Hindlimb muscle (tissue), 1 donor: ENCODE measurements at regions not wholly inside any gene's neighbourhood (a gene's known extent, or its start where the extent isn't known, plus 50 kb on each side); places are given as distances from the start of the nearest gene placed in this dataset.
A peak's percentile ranks its signal among the peaks of the same experiment; 100 is the strongest.
"Not testable (repeated sequence)": the region's sequence is repeated elsewhere in the genome, so short reads cannot be mapped to it uniquely, and the experiment has no call there.

ENCODE experiments used
- DNase-seq: peaks from one replicate; pipeline ENCODE4 v3.0.0-alpha.2; 2013

- DNase-seq, result no peak
Observed at GRCh38 chr7:88614736-88615135, 144.8 kb upstream of the ZNF804B start.

GRCh38 chr7:88610942-88611341 is 148.6 kb upstream of the ZNF804B start:
- DNase-seq, result no peak

GRCh38 chr7:88600695-88601094 is 158.8 kb upstream of the ZNF804B start:
- DNase-seq, result no peak

- DNase-seq, result no peak
Observed at GRCh38 chr7:88599528-88599927, 160.0 kb upstream of the ZNF804B start.

- DNase-seq, result no peak
Observed at GRCh38 chr7:88597941-88598425, 161.5 kb upstream of the ZNF804B start.

- no peak for DNase-seq
Observed at GRCh38 chr7:88590963-88591362, 168.5 kb upstream of the ZNF804B start.

- DNase-seq, result no peak
Observed at GRCh38 chr7:88589927-88590326, 169.6 kb upstream of the ZNF804B start.

- no peak for DNase-seq
Observed at GRCh38 chr7:88586890-88587289, 172.6 kb upstream of the ZNF804B start.

- DNase-seq, result no peak
Observed at GRCh38 chr7:88586219-88586618, 173.3 kb upstream of the ZNF804B start.

GRCh38 chr7:88576720-88577119 is 182.8 kb upstream of the ZNF804B start:
- DNase-seq, result no peak

GRCh38 chr7:88566162-88566729 is 193.3 kb upstream of the ZNF804B start:
- DNase-seq, result no peak

- no peak for DNase-seq
Observed at GRCh38 chr7:88565401-88565800, 194.1 kb upstream of the ZNF804B start.

- not testable (repeated sequence) for DNase-seq
Observed at GRCh38 chr7:88556441-88556840, 203.1 kb upstream of the ZNF804B start.

GRCh38 chr7:88554847-88555246 is 204.7 kb upstream of the ZNF804B start:
- DNase-seq, result not testable (repeated sequence)

GRCh38 chr7:88548399-88548798 is 211.1 kb upstream of the ZNF804B start:
- no peak for DNase-seq

GRCh38 chr7:88546808-88547207 is 212.7 kb upstream of the ZNF804B start:
- DNase-seq, result no peak

- DNase-seq, result no peak
Observed at GRCh38 chr7:88545663-88546062, 213.8 kb upstream of the ZNF804B start.

GRCh38 chr7:88540012-88540411 is 219.5 kb upstream of the ZNF804B start:
- no peak for DNase-seq

- no peak for DNase-seq
Observed at GRCh38 chr7:88539518-88539917, 220.0 kb upstream of the ZNF804B start.

GRCh38 chr7:88523645-88524044 is 217.0 kb upstream of the STEAP4 start:
- no peak for DNase-seq

GRCh38 chr7:88522771-88523293 is 216.1 kb upstream of the STEAP4 start:
- no peak for DNase-seq

- no peak for DNase-seq
Observed at GRCh38 chr7:88516429-88516828, 209.7 kb upstream of the STEAP4 start.

- DNase-seq, result no peak
Observed at GRCh38 chr7:88515301-88515700, 208.6 kb upstream of the STEAP4 start.

GRCh38 chr7:88509341-88509740 is 202.6 kb upstream of the STEAP4 start:
- DNase-seq, result no peak

GRCh38 chr7:88500131-88500530 is 193.4 kb upstream of the STEAP4 start:
- peak; percentile 57 for DNase-seq
